GM12864 (cell line): ENCODE measurements at regions not wholly inside any gene's neighbourhood (a gene's known extent, or its start where the extent isn't known, plus 50 kb on each side); places are given as distances from the start of the nearest gene placed in this dataset.

Experiments used
- DNase-seq: peaks from one replicate; pipeline ENCODE4 v3.0.0-alpha.2; 2011; ENCODE audit warnings: low read depth
- H3K4me3 ChIP-seq: 2 replicates; pipeline ENCODE4 v1.5.1; 2011; ENCODE audit warnings: mild to moderate bottlenecking, low read depth, low read length, control low read depth
- TF ChIP-seq, protein P1 (sequence below): IDR thresholded peaks from 2 replicates; pipeline ENCODE4 v1.5.1; 2011; ENCODE audit warnings: low read depth, mild to moderate bottlenecking, moderate library complexity, low read length, control low read depth, inconsistent platforms; ENCODE audit errors: missing control alignments

DNA sequence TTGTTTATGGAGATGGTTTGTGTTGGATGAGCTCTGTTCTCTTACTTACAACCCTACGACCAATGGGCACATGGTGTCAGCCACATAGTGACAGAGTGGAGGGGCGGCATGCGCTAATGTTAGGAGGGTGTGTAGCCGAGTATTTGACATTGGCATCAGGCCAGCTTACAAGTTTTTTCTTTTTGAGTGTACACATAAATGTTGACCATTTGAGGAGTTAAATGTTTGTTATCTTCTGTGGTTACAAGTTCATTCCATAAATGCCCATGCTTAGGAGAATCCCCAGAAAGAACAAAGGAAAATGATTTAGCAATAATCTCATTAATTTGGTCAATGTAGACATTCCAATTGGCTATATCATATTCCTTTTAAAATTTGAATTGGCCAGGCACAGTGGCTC lies 180.1 kb upstream of the ELL2 start:
- DNase-seq, result no peak
- H3K4me3 ChIP-seq, result no peak overlapping the region
- TF ChIP-seq, protein P1, sequence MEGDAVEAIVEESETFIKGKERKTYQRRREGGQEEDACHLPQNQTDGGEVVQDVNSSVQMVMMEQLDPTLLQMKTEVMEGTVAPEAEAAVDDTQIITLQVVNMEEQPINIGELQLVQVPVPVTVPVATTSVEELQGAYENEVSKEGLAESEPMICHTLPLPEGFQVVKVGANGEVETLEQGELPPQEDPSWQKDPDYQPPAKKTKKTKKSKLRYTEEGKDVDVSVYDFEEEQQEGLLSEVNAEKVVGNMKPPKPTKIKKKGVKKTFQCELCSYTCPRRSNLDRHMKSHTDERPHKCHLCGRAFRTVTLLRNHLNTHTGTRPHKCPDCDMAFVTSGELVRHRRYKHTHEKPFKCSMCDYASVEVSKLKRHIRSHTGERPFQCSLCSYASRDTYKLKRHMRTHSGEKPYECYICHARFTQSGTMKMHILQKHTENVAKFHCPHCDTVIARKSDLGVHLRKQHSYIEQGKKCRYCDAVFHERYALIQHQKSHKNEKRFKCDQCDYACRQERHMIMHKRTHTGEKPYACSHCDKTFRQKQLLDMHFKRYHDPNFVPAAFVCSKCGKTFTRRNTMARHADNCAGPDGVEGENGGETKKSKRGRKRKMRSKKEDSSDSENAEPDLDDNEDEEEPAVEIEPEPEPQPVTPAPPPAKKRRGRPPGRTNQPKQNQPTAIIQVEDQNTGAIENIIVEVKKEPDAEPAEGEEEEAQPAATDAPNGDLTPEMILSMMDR, result no peak

DNA sequence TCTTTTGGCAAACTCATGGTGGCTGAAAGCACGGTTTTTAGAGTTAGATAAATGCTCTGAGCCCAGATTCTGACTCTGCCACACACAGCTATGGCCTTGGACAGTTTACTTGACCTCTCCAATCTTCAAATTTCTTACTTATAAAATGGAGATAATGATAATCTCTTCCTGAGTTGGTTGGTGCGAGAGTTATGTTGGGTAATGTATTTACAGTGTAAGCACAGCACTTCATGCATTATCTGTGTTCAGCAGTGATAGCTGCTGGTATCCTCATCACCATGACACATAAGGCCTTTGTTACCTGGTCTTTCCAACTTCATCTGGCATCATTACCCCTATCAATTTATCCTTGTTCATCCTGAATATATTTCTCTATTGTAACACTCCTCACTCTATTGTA lies 178.8 kb upstream of the ELL2 start:
- no peak overlapping the region for H3K4me3 ChIP-seq
- TF ChIP-seq, protein P1, result no peak
- DNase-seq, result no peak

DNA sequence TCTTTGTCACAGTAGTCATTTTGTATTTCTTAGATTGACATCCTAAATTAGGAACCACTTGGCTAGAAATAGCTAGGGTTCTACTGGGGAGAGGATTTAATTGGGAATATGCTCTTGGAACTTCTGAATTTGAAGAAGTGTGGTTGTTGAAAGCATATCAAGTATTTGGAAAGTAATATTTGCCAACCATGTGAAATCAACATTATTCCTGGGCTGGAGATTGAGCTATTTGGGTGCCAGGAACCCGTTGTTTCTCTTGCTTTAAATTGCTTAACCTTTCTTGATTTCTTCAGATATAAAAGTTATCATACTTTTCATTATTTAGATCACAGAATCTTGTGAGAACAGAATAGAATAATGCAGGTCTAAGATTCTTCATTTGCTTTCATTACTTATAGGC lies 178.4 kb upstream of the ELL2 start:
- no peak overlapping the region for H3K4me3 ChIP-seq
- TF ChIP-seq, protein P1, result no peak
- DNase-seq, result no peak

DNA sequence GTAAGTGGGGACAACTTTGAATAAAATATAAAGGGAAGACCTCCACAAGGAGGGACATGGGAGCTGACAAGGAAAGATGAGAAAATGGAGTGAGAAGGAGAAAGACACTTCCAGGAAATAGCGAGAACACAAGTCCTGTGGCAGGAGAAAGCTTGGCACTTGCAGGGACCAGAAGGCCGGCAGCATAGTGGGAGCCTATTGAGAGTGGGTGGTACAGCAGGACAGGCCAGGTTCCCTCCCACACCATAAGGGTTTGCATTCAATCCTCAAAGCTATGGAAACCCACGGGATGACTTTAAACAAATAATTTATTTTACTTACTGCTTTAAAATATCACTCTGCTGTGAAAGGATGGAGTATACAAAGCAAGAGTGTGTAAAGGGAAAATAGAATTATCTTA lies 173.2 kb upstream of the ELL2 start:
- no peak for DNase-seq
- H3K4me3 ChIP-seq, result no peak overlapping the region
- TF ChIP-seq, protein P1, result no peak

DNA sequence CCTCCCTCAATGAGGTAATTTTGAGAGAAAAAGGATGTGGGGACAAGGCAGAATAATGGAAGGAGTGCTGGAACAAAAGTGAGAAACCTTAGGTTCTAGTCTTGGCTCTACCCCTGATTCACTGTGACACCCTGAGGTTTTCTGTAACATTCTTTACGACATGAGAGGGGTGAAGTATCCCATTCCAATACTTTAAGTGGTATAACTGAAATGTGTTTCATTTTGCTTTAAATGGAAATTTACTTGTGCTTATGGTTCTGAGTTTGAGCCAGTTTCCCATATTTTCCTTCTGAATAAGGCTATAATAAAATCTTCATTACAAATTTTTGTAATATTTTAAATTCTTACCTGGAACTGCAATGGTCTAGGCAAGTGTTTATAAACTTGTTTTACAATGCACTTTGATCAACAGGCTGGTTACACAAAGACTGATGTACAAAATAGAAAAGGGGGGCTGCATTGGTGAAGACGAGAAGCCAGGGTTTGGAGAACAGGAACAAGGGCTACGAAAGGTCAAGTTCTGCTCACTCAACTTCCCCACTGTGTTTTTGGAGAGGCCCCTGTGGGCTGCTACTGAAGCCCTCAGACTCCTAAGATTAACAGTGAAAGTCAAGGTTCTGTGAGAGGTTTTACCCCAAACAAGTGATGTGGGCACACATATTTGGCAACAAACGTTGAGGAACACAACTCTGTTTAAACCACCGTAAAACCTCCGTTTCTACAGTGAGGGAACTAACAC lies 171.9 kb upstream of the ELL2 start:
- DNase-seq, result no peak
- TF ChIP-seq, protein P1, result no peak
- H3K4me3 ChIP-seq, result no peak overlapping the region

DNA sequence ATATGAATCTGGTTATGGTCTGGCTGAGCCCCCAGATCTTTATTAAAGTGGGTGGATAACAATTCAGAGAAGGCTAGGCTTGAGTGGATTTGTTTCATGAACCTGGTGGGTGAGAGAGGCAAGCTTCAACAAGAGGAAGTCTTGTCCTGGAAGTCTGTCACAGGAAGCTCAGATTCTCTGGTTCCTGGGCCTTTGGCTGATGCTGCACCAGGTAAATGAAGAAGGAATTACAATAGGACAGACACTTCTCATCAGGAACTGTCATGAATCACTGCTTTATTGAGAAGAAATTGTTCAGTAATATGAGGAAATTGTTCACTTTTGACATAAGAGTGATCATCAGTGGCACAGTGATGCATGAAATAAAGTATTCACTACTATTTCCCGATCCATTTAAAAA lies 167.6 kb upstream of the ELL2 start:
- no peak overlapping the region for H3K4me3 ChIP-seq
- DNase-seq, result no peak
- TF ChIP-seq, protein P1, result no peak
